ENCODE measurements at regions not wholly inside any gene's neighbourhood (a gene's known extent, or its start where the extent isn't known, plus 50 kb on each side); places are given as distances from the start of the nearest gene placed in this dataset.

GRCh38 chr18:41602034-41602433, 353.0 kb upstream of the PIK3C3 start:
- Histone ChIP-seq H3K9me3 (ENCODE audit: control extremely low read depth in 1 of 5, control insufficient read depth in 4 of 5, insufficient read depth in 2 of 5, low read depth in 1 of 5, low read length in 4 of 5) (no peaks in the 10 kb centered on the region), H3K4me1 (ENCODE audit: control extremely low read depth in 1 of 4, control insufficient read depth in 4 of 4, insufficient read depth in 4 of 4, low read length in 3 of 4) (no peaks in the 10 kb centered on the region), H3K27me3 (replicated peaks in 2 of 5; ENCODE audit: control insufficient read depth in 4 of 5, insufficient read depth in 5 of 5, low read length in 4 of 5) (no peaks in the 10 kb centered on the region), H3K4me3 (ENCODE audit: control insufficient read depth in 1 of 7, extremely low read depth in 1 of 7, insufficient read depth in 4 of 7, low read depth in 2 of 7, low read length in 6 of 7) (no peak overlapping the region), H3K27ac (ENCODE audit: insufficient read depth in 1 of 2, low read depth in 1 of 2, low read length in 2 of 2, poor library complexity in 1 of 2, severe bottlenecking in 2 of 2) (no peak overlapping the region), H3K36me3 (ENCODE audit: control insufficient read depth in 4 of 4, insufficient read depth in 4 of 4, low read length in 3 of 4) (no peaks in the 10 kb centered on the region)
- CTCF ChIA-PET, result no interaction called here
- no peak for DNase-seq
- POLR2A ChIA-PET, result no interaction called here
- 94% methylated on average over 2 of the region's 4 CpGs for WGBS (ENCODE audit: insufficient coverage)

- WGBS (ENCODE audit: insufficient coverage), result 94% methylated on average over 3 of the region's 3 CpGs
- no peaks in the 10 kb centered on the region for H3K4me1 ChIP-seq (ENCODE audit: control extremely low read depth in 1 of 4, control insufficient read depth in 4 of 4, insufficient read depth in 4 of 4, low read length in 3 of 4)
- no peaks in the 10 kb centered on the region for H3K9me3 ChIP-seq (ENCODE audit: control extremely low read depth in 1 of 5, control insufficient read depth in 4 of 5, insufficient read depth in 2 of 5, low read depth in 1 of 5, low read length in 4 of 5)
- no peak overlapping the region for H3K4me3 ChIP-seq (ENCODE audit: control insufficient read depth in 1 of 7, extremely low read depth in 1 of 7, insufficient read depth in 4 of 7, low read depth in 2 of 7, low read length in 6 of 7)
- H3K27ac ChIP-seq (ENCODE audit: insufficient read depth in 1 of 2, low read depth in 1 of 2, low read length in 2 of 2, poor library complexity in 1 of 2, severe bottlenecking in 2 of 2), result no peak overlapping the region
- DNase-seq, result no peak
- H3K36me3 ChIP-seq (ENCODE audit: control insufficient read depth in 4 of 4, insufficient read depth in 4 of 4, low read length in 3 of 4), result no peaks in the 10 kb centered on the region
- ChIA-PET CTCF (no interaction called here), POLR2A (no interaction called here)
- H3K27me3 ChIP-seq (replicated peaks in 2 of 5; ENCODE audit: control insufficient read depth in 4 of 5, insufficient read depth in 5 of 5, low read length in 4 of 5), result no peaks in the 10 kb centered on the region
Observed at GRCh38 chr18:41600693-41601391, 354.2 kb upstream of the PIK3C3 start.

- CTCF ChIA-PET, result no interaction called here
- no peaks in the 10 kb centered on the region for H3K27me3 ChIP-seq (replicated peaks in 2 of 5; ENCODE audit: control insufficient read depth in 4 of 5, insufficient read depth in 5 of 5, low read length in 4 of 5)
- H3K9me3 ChIP-seq (ENCODE audit: control extremely low read depth in 1 of 5, control insufficient read depth in 4 of 5, insufficient read depth in 2 of 5, low read depth in 1 of 5, low read length in 4 of 5), result no peaks in the 10 kb centered on the region
Observed at GRCh38 chr18:41599466-41599865, 355.6 kb upstream of the PIK3C3 start.

GRCh38 chr18:41594582-41594981, 360.5 kb upstream of the PIK3C3 start:
- no peak overlapping the region for H3K27ac ChIP-seq (ENCODE audit: insufficient read depth in 1 of 2, low read depth in 1 of 2, low read length in 2 of 2, poor library complexity in 1 of 2, severe bottlenecking in 2 of 2)
- WGBS (ENCODE audit: insufficient coverage), result 100% methylated on average over 1 of the region's 3 CpGs
- ChIA-PET POLR2A (no interaction called here), CTCF (interaction anchor here (0.7 kb wide), 1 partner anchor 9 kb away, joined by 3 read pairs; no protein-coding TSS in a partner anchor)
- DNase-seq, result no peak
- no peaks in the 10 kb centered on the region for H3K36me3 ChIP-seq (ENCODE audit: control insufficient read depth in 4 of 4, insufficient read depth in 4 of 4, low read length in 3 of 4)
- no peak overlapping the region for H3K4me3 ChIP-seq (ENCODE audit: control insufficient read depth in 1 of 7, extremely low read depth in 1 of 7, insufficient read depth in 4 of 7, low read depth in 2 of 7, low read length in 6 of 7)
- no peaks in the 10 kb centered on the region for H3K4me1 ChIP-seq (ENCODE audit: control extremely low read depth in 1 of 4, control insufficient read depth in 4 of 4, insufficient read depth in 4 of 4, low read length in 3 of 4)
- no peaks in the 10 kb centered on the region for H3K9me3 ChIP-seq (ENCODE audit: control extremely low read depth in 1 of 5, control insufficient read depth in 4 of 5, insufficient read depth in 2 of 5, low read depth in 1 of 5, low read length in 4 of 5)
- no peaks in the 10 kb centered on the region for H3K27me3 ChIP-seq (replicated peaks in 2 of 5; ENCODE audit: control insufficient read depth in 4 of 5, insufficient read depth in 5 of 5, low read length in 4 of 5)

More at GRCh38 chr18:41599466-41599865, 355.6 kb upstream of the PIK3C3 start:
- H3K4me3 ChIP-seq (ENCODE audit: control insufficient read depth in 1 of 7, extremely low read depth in 1 of 7, insufficient read depth in 4 of 7, low read depth in 2 of 7, low read length in 6 of 7), result no peak overlapping the region
- H3K4me1 ChIP-seq (ENCODE audit: control extremely low read depth in 1 of 4, control insufficient read depth in 4 of 4, insufficient read depth in 4 of 4, low read length in 3 of 4), result no peaks in the 10 kb centered on the region
- 83% methylated on average over 1 of the region's 3 CpGs for WGBS (ENCODE audit: insufficient coverage)
- POLR2A ChIA-PET, result no interaction called here
- no peak for DNase-seq
- no peaks in the 10 kb centered on the region for H3K36me3 ChIP-seq (ENCODE audit: control insufficient read depth in 4 of 4, insufficient read depth in 4 of 4, low read length in 3 of 4)
- H3K27ac ChIP-seq (ENCODE audit: insufficient read depth in 1 of 2, low read depth in 1 of 2, low read length in 2 of 2, poor library complexity in 1 of 2, severe bottlenecking in 2 of 2), result no peak overlapping the region

- ChIA-PET CTCF (no interaction called here), POLR2A (no interaction called here)
- no peaks in the 10 kb centered on the region for H3K36me3 ChIP-seq (ENCODE audit: control insufficient read depth in 4 of 4, insufficient read depth in 4 of 4, low read length in 3 of 4)
- no peaks in the 10 kb centered on the region for H3K27me3 ChIP-seq (replicated peaks in 2 of 5; ENCODE audit: control insufficient read depth in 4 of 5, insufficient read depth in 5 of 5, low read length in 4 of 5)
- no peak for DNase-seq
- no peak overlapping the region for H3K27ac ChIP-seq (ENCODE audit: insufficient read depth in 1 of 2, low read depth in 1 of 2, low read length in 2 of 2, poor library complexity in 1 of 2, severe bottlenecking in 2 of 2)
- H3K4me3 ChIP-seq (ENCODE audit: control insufficient read depth in 1 of 7, extremely low read depth in 1 of 7, insufficient read depth in 4 of 7, low read depth in 2 of 7, low read length in 6 of 7), result no peak overlapping the region
- H3K9me3 ChIP-seq (ENCODE audit: control extremely low read depth in 1 of 5, control insufficient read depth in 4 of 5, insufficient read depth in 2 of 5, low read depth in 1 of 5, low read length in 4 of 5), result no peaks in the 10 kb centered on the region
- peaks cover 0 to 3% (median 2%) of the 10 kb centered on the region in 4 experiments for H3K4me1 ChIP-seq (ENCODE audit: control extremely low read depth in 1 of 4, control insufficient read depth in 4 of 4, insufficient read depth in 4 of 4, low read length in 3 of 4)
Observed at GRCh38 chr18:41593171-41593675, 361.8 kb upstream of the PIK3C3 start.

- H3K27ac ChIP-seq (ENCODE audit: insufficient read depth in 1 of 2, low read depth in 1 of 2, low read length in 2 of 2, poor library complexity in 1 of 2, severe bottlenecking in 2 of 2), result no peak overlapping the region
- peak; percentile 6 to 51 (median 15) for DNase-seq
- no peaks in the 10 kb centered on the region for H3K36me3 ChIP-seq (ENCODE audit: control insufficient read depth in 4 of 4, insufficient read depth in 4 of 4, low read length in 3 of 4)
- 0% methylated on average over 1 of the region's 1 CpG for WGBS (ENCODE audit: insufficient coverage)
- no peaks in the 10 kb centered on the region for H3K9me3 ChIP-seq (ENCODE audit: control extremely low read depth in 1 of 5, control insufficient read depth in 4 of 5, insufficient read depth in 2 of 5, low read depth in 1 of 5, low read length in 4 of 5)
- H3K4me3 ChIP-seq (ENCODE audit: control insufficient read depth in 1 of 7, extremely low read depth in 1 of 7, insufficient read depth in 4 of 7, low read depth in 2 of 7, low read length in 6 of 7), result no peak overlapping the region
- peaks cover 3 to 9% (median 6%) of the 10 kb centered on the region in 4 experiments for H3K4me1 ChIP-seq (ENCODE audit: control extremely low read depth in 1 of 4, control insufficient read depth in 4 of 4, insufficient read depth in 4 of 4, low read length in 3 of 4)
- CTCF ChIA-PET, result no interaction called here
- H3K27me3 ChIP-seq (replicated peaks in 2 of 5; ENCODE audit: control insufficient read depth in 4 of 5, insufficient read depth in 5 of 5, low read length in 4 of 5), result no peaks in the 10 kb centered on the region
- POLR2A ChIA-PET, result no interaction called here
Observed at GRCh38 chr18:41587976-41588375, 367.1 kb upstream of the PIK3C3 start.

- H3K36me3 ChIP-seq (ENCODE audit: control insufficient read depth in 4 of 4, insufficient read depth in 4 of 4, low read length in 3 of 4), result no peaks in the 10 kb centered on the region
- POLR2A ChIA-PET, result no interaction called here
- CTCF ChIA-PET, result interaction anchor here (0.7 kb wide), 1 partner anchor 9 kb away, joined by 3 read pairs; no protein-coding TSS in a partner anchor
- H3K27me3 ChIP-seq (replicated peaks in 2 of 5; ENCODE audit: control insufficient read depth in 4 of 5, insufficient read depth in 5 of 5, low read length in 4 of 5), result no peaks in the 10 kb centered on the region
- H3K4me3 ChIP-seq (ENCODE audit: control insufficient read depth in 1 of 7, extremely low read depth in 1 of 7, insufficient read depth in 4 of 7, low read depth in 2 of 7, low read length in 6 of 7), result no peak overlapping the region
- DNase-seq, result no peak
- WGBS (ENCODE audit: insufficient coverage), result 100% methylated on average over 2 of the region's 2 CpGs
- H3K9me3 ChIP-seq (ENCODE audit: control extremely low read depth in 1 of 5, control insufficient read depth in 4 of 5, insufficient read depth in 2 of 5, low read depth in 1 of 5, low read length in 4 of 5), result no peaks in the 10 kb centered on the region
- H3K27ac ChIP-seq (ENCODE audit: insufficient read depth in 1 of 2, low read depth in 1 of 2, low read length in 2 of 2, poor library complexity in 1 of 2, severe bottlenecking in 2 of 2), result no peak overlapping the region
- H3K4me1 ChIP-seq (ENCODE audit: control extremely low read depth in 1 of 4, control insufficient read depth in 4 of 4, insufficient read depth in 4 of 4, low read length in 3 of 4), result peaks cover 3 to 9% (median 6%) of the 10 kb centered on the region in 4 experiments
Observed at GRCh38 chr18:41585512-41585911, 369.5 kb upstream of the PIK3C3 start.
